Stimulated activated CD4-positive, alpha-beta T cell treated with anti-CD3 and anti-CD28 coated beads, Interleukin-4, amount 100 ng/mL, for 48 hours (primary cell): ENCODE measurements at regions not wholly inside any gene's neighbourhood (a gene's known extent, or its start where the extent isn't known, plus 50 kb on each side); places are given as distances from the start of the nearest gene placed in this dataset.

Source experiments
- DNase-seq, 2 donors: peaks; one replicate each; pipeline ENCODE4 v3.0.0-alpha.2; 2020; ENCODE audit warnings: low read depth in 2 of 2

- no peak for DNase-seq
Observed at GRCh38 chr1:47701741-47702515, 264.1 kb downstream of the FOXD2 start.

- DNase-seq, result no peak
Observed at GRCh38 chr1:47703156-47703825, 265.4 kb downstream of the FOXD2 start.

- no peak for DNase-seq
Observed at GRCh38 chr1:47703981-47704596, 266.2 kb downstream of the FOXD2 start.

GRCh38 chr1:47705517-47706130 is 267.8 kb downstream of the FOXD2 start:
- DNase-seq, result no peak

- no peak for DNase-seq
Observed at GRCh38 chr1:47707503-47707902, 269.7 kb downstream of the FOXD2 start.

- no peak for DNase-seq
Observed at GRCh38 chr1:47708019-47708535, 270.2 kb downstream of the FOXD2 start.

GRCh38 chr1:47708658-47709018 is 270.8 kb downstream of the FOXD2 start:
- no peak for DNase-seq

- no peak for DNase-seq
Observed at GRCh38 chr1:47709019-47709871, 271.4 kb downstream of the FOXD2 start.

GRCh38 chr1:47709872-47710231 is 272.0 kb downstream of the FOXD2 start:
- DNase-seq, result no peak

GRCh38 chr1:47710329-47711071 is 272.7 kb downstream of the FOXD2 start:
- peak; percentile 61 to 70 for DNase-seq
